Posterior vena cava (tissue), 2 donors: ENCODE measurements at regions not wholly inside any gene's neighbourhood (a gene's known extent, or its start where the extent isn't known, plus 50 kb on each side); places are given as distances from the start of the nearest gene placed in this dataset.

Source experiments
- DNase-seq: peaks from one replicate; pipeline ENCODE4 v3.0.0-alpha.2; 2020; ENCODE audit warnings: low spot score
- intact Hi-C, 2 donors: fragments of 100-400 bp; cut with DNase I; formaldehyde crosslinking; loops; one replicate each; pipeline versions ENCODE4 v1.14.1 to v1.14.2; 2022 to 2023
- donor health status: DM: yes; HTN: yes; CAD: no.
- donor health status: DM: yes; HTN: yes; CAD: no.

DNA sequence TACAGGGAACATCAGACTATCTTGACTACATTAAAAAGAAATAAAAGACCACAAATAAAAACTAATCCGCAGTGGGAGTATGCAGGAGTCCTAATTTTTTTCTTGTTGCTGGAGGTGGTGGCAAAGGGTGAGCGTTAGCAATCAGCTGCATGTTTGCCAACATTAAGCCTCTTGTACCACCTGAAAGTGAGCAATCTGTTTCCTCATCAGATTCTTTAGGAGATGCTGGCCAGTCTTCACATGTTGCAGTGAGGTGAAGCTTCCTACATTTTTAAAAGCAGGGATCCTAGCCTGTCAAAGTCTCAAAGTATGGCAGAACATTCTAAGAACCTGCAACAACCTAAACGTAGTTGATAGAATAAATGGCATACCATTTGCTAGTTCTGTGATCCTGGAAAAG, 162.2 kb upstream of the MEF2C start:
- intact Hi-C loops: no loop called here
- no peak for DNase-seq

DNA sequence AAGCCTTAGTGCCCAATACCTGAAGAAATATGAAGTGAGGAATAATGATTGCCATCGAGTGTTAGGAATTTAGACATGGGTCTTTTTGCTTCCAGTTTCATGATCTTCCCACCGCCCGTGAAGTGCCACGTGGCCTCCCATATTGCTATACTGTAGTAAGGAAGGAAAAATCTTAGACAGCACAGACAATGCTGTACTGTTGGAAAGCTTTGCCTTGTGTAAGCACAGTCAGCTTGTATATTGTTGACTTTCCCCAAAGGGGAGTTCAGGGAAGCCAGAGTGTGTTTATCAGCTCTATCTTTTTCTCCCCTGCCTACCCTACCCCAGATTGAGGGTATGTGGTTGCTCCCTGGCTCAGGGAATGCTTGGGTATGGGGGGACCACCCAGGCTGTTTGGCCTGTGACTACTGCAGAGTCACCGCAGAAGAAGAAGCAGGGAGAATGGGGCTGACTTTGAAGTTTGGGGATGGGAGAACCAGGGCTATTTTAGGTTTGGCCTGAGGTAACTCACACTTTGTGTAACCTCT, 161.8 kb upstream of the MEF2C start:
- intact Hi-C loops: no loop called here

DNA sequence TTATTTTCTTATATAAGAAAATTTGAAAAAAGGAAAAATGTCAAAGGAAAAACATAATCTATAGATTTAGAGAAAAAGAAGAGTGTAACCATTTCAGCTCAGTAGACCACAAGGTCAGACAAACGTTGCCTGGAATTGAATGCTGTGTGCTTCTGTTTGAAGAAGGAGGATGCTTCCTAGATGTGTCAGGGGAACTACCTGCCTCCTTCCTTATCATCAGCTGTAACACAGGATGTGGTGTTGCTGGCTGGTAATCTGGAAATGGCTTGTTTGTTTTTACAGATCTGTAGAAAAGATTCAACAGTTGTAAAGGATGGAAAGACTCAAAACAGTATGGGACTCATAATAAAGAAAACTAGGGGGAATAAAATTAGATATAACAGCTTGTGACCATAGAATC, 160.7 kb upstream of the MEF2C start:
- intact Hi-C loops: no loop called here
- no peak for DNase-seq

More for the DNA sequence above, 161.8 kb upstream of the MEF2C start:
- DNase-seq: no peak

DNA sequence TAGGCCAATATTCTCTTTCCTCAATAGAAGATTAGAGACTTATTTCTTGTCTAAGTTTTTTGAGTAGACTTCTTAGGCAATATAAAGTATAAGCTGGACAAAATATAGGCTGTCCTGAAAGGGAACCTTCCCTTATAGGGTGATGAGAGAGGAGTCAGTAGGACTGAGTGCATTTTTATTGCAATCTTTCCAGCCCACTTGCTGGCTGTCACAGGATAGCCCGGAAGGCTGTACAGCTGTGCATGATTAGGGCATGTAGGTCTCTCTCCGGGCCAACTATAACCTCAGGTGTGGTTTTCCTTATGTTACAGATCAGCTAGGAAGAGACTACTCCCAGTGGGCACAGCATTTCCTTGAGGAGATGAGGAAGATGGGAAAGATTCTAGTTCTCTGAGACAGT, 159.8 kb upstream of the MEF2C start:
- DNase-seq: no peak
- intact Hi-C loops: no loop called here

DNA sequence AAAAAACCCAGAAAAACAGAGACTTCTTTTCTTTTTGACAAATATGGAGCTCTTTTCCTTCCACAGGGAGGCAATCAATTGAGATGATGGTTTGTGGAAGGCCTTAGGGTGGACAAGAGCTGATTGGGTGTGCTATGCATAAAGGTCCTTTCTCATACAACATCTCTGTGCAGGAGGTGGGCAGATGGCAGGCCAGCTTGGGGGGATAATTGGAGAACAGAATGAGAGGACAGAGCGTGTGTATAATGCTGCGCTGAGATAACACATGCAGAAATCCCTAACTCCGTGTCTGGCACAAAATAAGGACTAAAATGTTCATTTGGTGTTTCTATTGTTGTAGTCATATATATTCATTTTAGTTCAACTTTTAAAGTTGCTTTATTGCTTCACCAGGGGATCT, 159.0 kb upstream of the MEF2C start:
- intact Hi-C loops: no loop called here
- DNase-seq: no peak

DNA sequence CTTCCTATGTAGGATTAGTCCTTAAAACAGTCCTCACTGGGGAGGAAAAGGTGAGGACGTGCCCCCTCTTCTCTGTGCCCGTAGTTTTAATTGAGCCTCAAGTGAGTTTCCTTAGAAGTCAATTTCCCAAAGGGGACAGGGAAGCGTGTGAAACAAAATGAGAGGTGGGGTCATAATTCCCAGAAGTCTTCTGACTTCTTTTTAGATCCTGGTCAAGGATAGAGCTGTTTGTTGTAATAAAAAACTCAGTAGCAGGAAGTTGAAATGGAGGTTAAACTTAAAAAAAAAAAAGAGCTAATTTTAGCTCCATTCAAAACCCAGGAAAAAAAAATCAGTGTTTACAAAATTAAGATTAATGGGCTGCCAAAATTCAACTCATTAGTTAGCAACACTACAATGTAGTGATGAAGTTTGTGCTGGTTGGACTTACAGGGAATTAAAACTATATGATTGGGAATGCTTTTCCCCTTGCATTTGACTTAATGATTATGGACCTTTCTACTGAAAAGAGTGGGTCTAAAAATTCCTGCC, 158.3 kb upstream of the MEF2C start:
- intact Hi-C loops: no loop called here
- no peak for DNase-seq

DNA sequence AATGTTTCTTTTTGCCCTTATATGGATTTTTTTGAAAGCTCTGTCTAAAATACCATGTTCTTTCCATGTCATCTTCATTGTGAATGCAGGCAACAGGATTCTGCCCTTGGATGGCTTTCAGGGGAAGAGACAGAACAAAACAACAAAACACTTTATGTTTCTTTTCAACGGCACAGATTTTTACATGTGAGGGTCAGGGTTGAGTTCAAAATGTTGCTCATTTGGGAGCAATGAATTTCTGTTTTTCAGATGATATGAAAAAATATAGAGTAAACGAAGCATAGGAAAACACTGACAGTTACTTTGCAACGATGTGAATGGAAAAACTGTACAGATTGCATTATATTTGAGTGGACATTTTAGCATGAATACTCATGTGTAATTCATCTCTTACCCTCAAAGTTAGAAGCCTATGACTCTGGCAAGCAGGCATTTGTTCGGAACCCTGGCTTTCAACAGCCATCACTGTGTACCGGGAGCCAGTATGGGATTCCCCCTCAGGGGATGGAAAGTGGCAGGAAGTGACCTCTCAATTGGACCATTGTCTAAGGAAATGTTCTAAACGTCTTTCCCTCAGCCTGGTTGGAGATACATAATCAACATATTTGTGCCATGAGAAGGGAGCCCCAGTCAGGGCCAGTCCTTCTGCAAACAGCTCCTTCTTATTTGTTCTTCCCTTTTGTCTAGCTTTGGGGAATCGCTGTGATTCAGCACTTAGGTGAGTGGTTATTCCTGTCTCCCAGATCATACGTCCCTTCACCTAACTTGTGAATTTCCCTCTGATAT, 153.9 kb upstream of the MEF2C start:
- DNase-seq: no peak
- intact Hi-C loops: no loop called here

DNA sequence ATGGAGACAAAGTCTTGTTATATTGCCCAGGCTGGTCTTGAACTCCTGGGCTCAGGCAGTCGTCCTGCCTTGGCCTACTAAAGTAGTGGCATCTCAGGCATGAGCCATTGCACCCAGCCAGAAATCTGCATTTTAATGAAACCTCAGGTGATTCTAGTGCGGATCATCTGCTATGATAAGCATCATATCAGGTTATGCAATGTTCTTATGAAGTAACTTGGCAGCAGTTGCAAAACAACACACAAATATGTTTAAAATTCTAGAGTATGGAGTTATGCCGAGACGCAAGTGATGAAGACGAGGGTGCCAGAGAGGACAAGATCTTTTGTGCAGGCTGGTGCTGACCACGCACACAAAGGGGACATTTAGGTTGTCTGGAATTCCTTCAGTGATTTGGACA, 153.2 kb upstream of the MEF2C start:
- no peak for DNase-seq
- intact Hi-C loops: no loop called here

DNA sequence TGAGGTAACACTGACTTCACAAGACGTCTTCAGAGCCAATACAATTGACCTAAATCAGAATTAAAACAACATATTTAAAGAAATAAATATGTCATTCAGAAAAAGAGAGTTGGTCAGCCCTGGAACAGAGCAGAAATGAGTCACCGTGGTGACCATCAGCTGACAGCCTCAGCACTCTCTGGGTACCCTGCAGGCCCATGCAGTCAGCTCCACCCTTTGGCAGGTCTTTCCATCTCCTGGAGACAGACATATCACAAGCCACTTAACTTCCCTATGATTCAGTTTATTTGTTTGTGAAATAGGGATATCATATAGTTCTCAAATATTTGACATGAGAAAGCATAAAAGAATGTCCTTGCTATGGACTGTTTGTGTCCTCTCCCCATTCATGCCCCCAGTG, 151.6 kb upstream of the MEF2C start:
- DNase-seq: no peak
- intact Hi-C loops: no loop called here

DNA sequence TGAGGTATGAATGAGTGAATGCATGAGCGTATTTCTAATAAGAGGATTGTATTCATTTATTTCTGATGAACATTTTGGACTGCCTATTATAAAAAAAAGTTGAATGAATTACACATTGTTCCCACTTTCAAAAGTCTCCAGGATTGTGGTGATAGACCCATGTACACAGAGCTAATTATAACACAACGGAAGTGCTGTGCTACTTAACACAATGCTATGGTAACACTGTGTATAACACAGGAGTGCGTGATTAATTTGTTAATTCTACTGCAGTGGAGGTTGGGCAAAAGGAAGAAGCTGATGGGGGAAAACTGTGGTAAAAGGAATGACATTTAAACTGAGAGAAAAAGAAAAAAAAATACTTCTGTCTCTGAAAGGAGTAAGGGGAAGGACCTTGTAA, 147.8 kb upstream of the MEF2C start:
- intact Hi-C loops: no loop called here
- no peak for DNase-seq

DNA sequence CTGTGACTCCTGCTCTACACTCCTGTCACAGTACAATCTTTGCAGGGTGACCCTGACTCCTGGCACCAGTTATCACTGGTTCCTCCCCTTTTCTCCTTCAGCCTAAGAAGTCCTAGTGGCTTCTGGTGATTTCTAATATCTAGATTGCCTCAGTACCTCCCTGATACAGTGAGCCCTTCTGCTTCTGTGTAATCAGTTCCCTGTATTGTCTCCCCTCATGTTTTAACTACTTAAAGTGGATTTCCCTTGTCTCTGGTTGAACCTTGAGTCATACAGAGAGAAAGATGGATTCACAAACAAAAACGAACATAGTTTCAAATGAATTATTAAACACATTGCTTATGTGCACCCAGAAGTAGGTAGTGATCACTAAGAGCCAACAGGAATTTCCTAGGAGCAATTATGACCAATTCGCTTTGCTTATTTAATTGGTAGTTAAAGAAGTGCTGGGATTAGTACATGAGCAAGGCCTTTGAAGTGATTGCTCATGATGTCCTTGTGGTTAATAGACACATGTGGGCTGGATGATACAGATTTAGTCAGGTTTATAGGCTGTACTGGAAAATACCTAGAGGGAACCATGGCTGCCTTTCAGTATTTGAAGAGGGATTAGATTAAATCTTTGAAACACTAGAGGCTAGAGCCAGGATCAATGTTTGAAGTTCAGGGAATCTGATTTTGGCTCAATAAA, 145.8 kb upstream of the MEF2C start:
- no peak for DNase-seq
- intact Hi-C loops: no loop called here

DNA sequence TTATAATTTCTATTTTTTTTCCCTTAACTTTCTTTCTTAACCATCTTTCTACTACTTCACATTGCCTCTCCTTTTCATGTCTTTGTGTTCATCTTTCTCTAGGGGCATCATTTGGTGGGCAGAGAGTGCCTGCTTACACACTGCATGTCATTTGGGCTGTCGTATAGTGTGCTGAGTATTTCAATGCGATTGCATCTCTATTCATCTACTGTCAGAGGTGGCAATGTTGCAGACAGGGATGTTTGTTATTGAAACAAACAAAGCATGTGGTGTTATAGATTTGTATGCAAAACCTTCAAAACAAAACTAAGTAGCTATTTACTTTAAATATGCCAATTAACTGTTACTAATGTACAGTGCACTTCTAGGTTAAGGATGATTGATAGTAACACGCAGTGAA, 141.1 kb upstream of the MEF2C start:
- intact Hi-C loops: no loop called here

DNA sequence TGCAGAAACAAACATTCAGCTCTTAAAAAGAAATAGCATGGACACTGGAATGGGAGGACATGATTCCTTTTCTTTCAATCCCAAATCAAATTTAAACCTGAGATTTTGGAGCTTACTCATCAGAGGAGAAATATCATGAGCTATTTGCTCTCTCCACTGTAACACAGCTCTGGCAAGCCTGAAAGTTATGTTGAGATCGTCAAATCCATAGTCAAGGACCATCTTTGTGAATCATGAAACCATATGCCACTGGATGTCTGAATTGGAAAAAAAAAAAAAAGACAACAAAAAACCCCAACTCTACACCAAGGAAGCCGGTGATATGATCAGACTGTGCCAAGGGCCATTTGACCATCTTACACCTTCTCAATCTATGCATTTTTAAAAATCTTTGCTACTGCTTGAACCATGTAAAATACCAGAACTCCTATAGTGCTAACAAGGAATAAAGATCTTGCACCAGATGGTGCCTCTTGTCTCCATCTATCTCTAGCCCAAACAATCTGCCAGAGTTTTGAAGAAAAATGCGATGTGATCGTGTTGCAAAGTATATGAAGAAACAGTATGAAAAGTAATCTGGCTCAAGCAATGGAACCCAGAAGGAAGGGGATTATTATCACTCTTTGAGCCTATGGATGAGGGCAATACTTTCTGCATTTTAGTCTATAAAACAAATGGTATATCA, 138.1 kb upstream of the MEF2C start:
- intact Hi-C loops: no loop called here
- no peak for DNase-seq

More for the DNA sequence above, 141.1 kb upstream of the MEF2C start:
- DNase-seq: no peak

DNA sequence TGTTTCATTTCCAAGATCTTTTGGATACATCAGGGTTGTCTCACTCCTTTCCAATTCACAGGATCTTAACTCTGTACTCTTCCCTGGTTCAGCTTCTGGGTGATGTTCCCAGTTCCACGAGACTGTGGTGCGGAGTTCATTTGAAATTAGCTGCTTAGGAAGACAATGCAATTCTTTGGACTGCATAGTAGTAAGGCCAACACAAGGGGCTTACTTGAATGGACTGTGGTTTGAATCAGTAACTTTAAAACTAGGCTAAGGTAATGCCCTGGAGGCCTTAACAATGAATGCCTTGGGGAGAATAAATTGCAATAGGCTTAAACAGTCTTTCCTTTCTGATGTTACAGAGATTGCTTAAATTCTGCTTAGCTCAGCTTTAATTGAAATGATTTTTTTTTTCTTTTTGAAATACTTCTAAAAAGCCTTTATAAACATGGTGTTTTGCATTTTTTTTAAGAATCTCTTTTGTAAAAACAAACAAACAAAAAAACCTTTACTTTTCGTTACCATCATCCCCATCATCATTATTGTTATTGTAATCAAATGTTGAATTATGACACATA, 133.8 kb upstream of the MEF2C start:
- no peak for DNase-seq
- intact Hi-C loops: no loop called here

DNA sequence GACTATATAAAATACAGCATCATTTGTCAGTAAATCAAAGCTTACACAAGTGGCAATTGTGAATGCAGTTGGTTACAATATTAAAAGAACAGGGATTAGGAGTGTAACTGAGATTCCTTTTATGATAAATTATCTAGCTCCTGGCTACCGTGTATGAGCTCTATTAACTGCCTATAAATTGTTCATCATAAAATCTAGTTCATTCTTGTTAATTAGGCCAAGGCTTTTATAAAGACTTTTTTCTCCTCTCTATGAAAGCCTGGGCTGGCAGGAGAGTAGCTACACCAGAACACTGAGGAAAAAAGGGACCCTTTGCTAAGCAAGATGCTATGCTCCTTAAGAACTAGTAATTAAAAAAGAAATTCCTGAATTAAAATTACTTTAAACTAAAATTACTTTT, 132.4 kb upstream of the MEF2C start:
- intact Hi-C loops: no loop called here
- DNase-seq: no peak

DNA sequence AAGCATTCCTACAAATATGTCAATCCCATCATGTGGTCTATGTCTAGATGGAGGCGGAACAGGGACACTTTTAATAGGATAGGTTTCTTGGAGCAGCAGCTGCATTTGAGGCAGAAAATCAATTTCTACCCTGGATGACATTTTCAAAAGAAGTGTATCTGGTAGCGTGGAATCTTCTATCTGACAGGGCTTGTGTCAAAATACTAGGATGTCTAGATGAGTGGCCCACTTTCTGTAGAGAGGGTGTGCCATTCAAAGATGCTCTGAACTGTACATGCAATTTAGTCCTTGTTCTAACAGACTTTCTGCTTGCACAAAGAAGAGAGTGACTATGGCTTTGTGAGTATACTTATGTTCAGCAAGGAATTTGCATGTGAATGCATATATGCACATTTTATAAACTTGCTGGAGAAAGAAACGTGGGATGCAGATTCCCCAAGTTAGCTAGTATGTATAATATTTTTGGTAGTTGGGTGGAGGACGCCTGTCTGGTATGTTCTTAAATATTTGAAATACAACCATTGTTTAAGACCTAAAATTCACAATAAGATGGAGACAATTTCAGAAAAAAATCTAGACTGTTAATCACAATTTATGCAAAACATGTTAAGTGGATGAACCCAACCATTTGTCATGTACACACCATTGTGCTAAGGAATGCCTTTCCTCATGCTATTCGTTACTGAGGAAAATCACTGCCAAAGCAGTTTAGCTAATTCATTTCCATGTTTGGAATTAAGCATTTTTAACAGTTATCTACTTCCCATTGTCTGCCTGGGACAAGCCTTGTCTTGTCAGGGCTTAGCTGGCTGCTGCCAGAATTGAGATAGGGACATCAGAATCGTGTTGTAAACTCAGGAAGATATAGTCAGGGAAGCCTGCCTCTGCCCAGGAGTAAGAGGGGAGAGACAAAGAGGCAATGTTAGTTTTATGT, 129.1 kb upstream of the MEF2C start:
- no peak for DNase-seq
- intact Hi-C loops: no loop called here

DNA sequence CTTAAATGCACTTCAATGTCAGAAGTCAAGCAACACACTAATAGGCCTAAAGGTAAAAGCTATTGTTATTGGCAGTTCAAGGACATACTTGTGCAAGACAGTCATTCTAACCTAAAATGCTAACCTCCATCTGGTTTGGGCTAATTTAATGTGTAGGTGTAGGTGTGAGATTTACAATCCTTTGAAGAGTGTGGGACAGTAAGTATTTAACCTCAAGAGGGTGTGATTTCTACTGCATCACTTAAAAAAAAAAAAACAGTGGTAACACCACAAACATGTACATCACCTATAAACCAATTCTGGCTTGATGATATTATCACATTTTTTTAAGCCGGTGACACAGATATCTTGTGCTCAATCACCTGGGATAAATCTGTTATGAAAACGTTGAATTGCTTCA, 127.5 kb upstream of the MEF2C start:
- intact Hi-C loops: no loop called here
- no peak for DNase-seq

DNA sequence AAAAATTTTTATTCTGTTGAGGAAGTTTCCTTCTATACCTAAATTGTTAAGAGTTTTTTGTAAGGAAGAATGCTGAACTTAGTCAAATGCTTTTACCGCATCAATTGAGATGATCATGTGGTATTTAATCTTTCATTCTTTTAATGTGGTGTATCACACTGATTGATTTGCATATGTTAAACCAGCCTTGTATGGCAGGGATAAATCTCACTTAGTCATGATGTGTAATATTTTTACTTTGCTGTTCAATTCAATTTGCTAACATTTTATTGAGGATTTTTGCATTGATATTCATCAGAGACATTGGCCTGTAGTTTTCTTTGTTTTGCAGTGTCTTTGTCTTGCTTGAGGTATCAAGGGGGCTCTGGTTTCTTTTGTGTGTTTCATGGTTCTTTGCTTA, 125.3 kb upstream of the MEF2C start:
- intact Hi-C loops: no loop called here
- DNase-seq: no peak

DNA sequence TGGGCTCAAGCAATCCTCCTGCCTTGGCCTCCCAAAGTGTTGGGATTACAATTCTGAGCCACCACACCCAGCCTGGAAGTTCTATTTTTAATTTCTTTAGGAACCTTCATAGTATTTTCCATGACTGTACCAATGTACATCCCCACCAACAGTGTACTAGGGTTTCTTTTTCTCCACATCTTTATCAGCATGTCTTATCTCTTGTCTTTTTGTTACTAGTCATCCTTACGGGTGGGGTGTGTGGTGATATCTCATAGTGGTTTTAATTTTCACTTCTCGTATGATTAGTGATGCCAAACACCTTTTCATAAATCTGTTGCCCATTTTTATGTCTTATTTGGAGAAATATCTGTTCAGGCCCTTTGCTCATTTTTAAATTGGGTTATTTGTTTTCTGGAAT, 123.0 kb upstream of the MEF2C start:
- intact Hi-C loops: no loop called here
- no peak for DNase-seq
